PFSK-1 (cell line): ENCODE measurements at regions not wholly inside any gene's neighbourhood (a gene's known extent, or its start where the extent isn't known, plus 50 kb on each side); places are given as distances from the start of the nearest gene placed in this dataset.

Experiments
- POLR2AphosphoS5 ChIP-seq: IDR thresholded peaks from 2 replicates; pipeline ENCODE4 v1.6.1; 2012; ENCODE audit warnings: low read depth, mild to moderate bottlenecking, control low read depth, low read length, moderate library complexity
- TAF1 ChIP-seq: IDR thresholded peaks from 2 replicates; pipeline ENCODE4 v1.6.1; 2012; ENCODE audit warnings: low read length, control low read depth, borderline replicate concordance; ENCODE audit not compliant: insufficient read depth

DNA sequence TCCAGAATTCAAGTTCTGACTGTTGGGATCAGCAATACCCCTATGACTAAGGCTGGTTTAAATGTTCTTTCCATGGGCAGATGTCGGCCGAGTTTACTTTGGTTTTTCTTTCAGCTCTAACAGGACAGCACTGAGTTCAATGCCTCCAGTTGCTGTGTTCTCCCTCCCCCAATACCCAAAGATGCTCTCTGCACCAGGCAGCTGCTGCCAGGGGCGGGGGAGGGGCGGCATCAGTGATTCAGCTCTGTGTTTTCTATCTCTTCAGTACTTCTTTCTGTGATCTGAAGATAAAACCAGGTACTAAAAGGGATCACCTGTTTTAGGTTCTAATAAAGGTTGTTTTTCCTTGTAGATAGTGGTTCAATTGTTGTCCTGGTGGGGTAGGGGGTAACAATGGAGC lies 576.7 kb upstream of the POT1 start:
- TF ChIP-seq POLR2AphosphoS5 (no peak), TAF1 (no peak)
